Caco-2 (cell line): ENCODE measurements at regions not wholly inside any gene's neighbourhood (a gene's known extent, or its start where the extent isn't known, plus 50 kb on each side); places are given as distances from the start of the nearest gene placed in this dataset.

Experiments used
- BruUV-seq: library from RNA; stranded (reverse); fragments of 400-500 nt; replicated peaks from 2 replicates; lab custom pipeline; 2021; lab: Mats Ljungman, UMichigan
- CTCF ChIA-PET: fragments of 300-600 bp; sonication (Branson Sonifier 250); formaldehyde crosslinking; loops from one replicate; lab custom pipeline; 2022; ENCODE audit warnings: antibody characterized with exemption; lab: Charles Lee
- POLR2A ChIA-PET: fragments of 300-600 bp; sonication (Branson Sonifier 250); formaldehyde crosslinking; loops from one replicate; lab custom pipeline; 2022; ENCODE audit warnings: antibody characterized with exemption; lab: Charles Lee
- DNase-seq, 2 experiments: peaks; one replicate each; pipeline versions ENCODE4 v3.0.0 to v3.0.0-alpha.2; 2020 to 2022
- H3K27me3 ChIP-seq: replicated peaks from 2 replicates; pipeline ENCODE4 v1.6.0; 2011; ENCODE audit warnings: low read length; ENCODE audit not compliant: control insufficient read depth, insufficient read depth
- H3K36me3 ChIP-seq: 2 replicates; pipeline ENCODE4 v1.5.1; 2011; ENCODE audit warnings: low read length; ENCODE audit not compliant: control insufficient read depth, insufficient read depth
- H3K4me1 ChIP-seq: fragments of 250-450 bp; sonication (Bioruptor Pico); 2 replicates; pipeline ENCODE4 v1.5.1; 2020; ENCODE audit warnings: mild to moderate bottlenecking
- H3K4me3 ChIP-seq: 2 replicates; pipeline ENCODE4 v1.5.1; 2011; ENCODE audit warnings: low read depth, mild to moderate bottlenecking, control low read depth, low read length
- H3K9me3 ChIP-seq: fragments of 250-450 bp; sonication (Bioruptor Pico); 2 replicates; pipeline ENCODE4 v1.5.1; 2020; ENCODE audit warnings: mild to moderate bottlenecking, moderate library complexity
- H3K27ac Mint-ChIP-seq: one replicate; pipeline ENCODE4 v1.8.0; 2022; ENCODE audit warnings: mixed read lengths; ENCODE audit not compliant: unreplicated experiment
- H3K27me3 Mint-ChIP-seq: one replicate; pipeline ENCODE4 v1.8.0; 2022; ENCODE audit warnings: mixed read lengths; ENCODE audit not compliant: insufficient read depth, unreplicated experiment
- H3K36me3 Mint-ChIP-seq: one replicate; pipeline ENCODE4 v1.8.0; 2022; ENCODE audit warnings: mild to moderate bottlenecking, mixed read lengths; ENCODE audit not compliant: insufficient read depth, unreplicated experiment
- H3K4me1 Mint-ChIP-seq: one replicate; pipeline ENCODE4 v1.8.0; 2022; ENCODE audit warnings: low read depth, mixed read lengths; ENCODE audit not compliant: unreplicated experiment
- H3K4me3 Mint-ChIP-seq: one replicate; pipeline ENCODE4 v1.8.0; 2022; ENCODE audit warnings: mild to moderate bottlenecking, moderate library complexity, mixed read lengths; ENCODE audit not compliant: unreplicated experiment
- H3K9me3 Mint-ChIP-seq: one replicate; pipeline ENCODE4 v1.8.0; 2022; ENCODE audit warnings: mixed read lengths; ENCODE audit not compliant: unreplicated experiment
- CTCF ChIP-seq, 2 experiments: fragments of 200-600 bp in 1 of 2; IDR thresholded peaks; 1 replicate in 1 of 2; 2 replicates in 1 of 2; pipeline versions ENCODE4 v1.5.1 to v1.8.0; 2011 to 2022; ENCODE audit warnings: antibody characterized with exemption in 1 of 2, control low read depth in 1 of 2, inconsistent platforms in 1 of 2, low read depth in 1 of 2, low read length in 1 of 2, mild to moderate bottlenecking in 1 of 2, moderate library complexity in 1 of 2; ENCODE audit not compliant: insufficient read depth in 1 of 2, severe bottlenecking in 1 of 2, unreplicated experiment in 1 of 2
- intact Hi-C: fragments of 100-400 bp; cut with micrococcal nuclease; formaldehyde crosslinking; loops from one replicate; pipeline ENCODE4 v1.10.0; 2022; ENCODE audit not compliant: unreplicated experiment

GRCh38 chr22:27537501-27537900 is 264.1 kb downstream of the MN1 start:
- intact Hi-C loops, result no loop called here
- DNase-seq, result no peak
- Mint-ChIP-seq H3K36me3 (no peaks in the 10 kb centered on the region), H3K27ac (no peak overlapping the region), H3K27me3 (no peaks in the 10 kb centered on the region), H3K9me3 (no peaks in the 10 kb centered on the region), H3K4me3 (no peak overlapping the region), H3K4me1 (no peaks in the 10 kb centered on the region)
- BruUV-seq, result no TSS peak
- Histone ChIP-seq H3K27me3 (no peaks in the 10 kb centered on the region), H3K4me1 (peaks cover 8% of the 10 kb centered on the region; the same call in 1 of the 2 replicates), H3K36me3 (no peaks in the 10 kb centered on the region), H3K9me3 (no peaks in the 10 kb centered on the region), H3K4me3 (no peak overlapping the region)
- CTCF ChIA-PET, result interaction anchor here (0.5 kb wide), 1 partner anchor 156 kb away, joined by 3 read pairs; no protein-coding TSS in a partner anchor
- no peak for TF ChIP-seq CTCF (IDR thresholded peaks at IDR 0.05; ENCODE audit: insufficient read depth in 1 of 2, low read depth in 1 of 2, low read length in 1 of 2, severe bottlenecking in 1 of 2, unreplicated experiment in 1 of 2)
- POLR2A ChIA-PET, result interaction anchor here (1.0 kb wide), 1 partner anchor 48 kb away, joined by 3 read pairs; no protein-coding TSS in a partner anchor

- no peak for DNase-seq
- Histone ChIP-seq H3K36me3 (no peaks in the 10 kb centered on the region), H3K4me1 (peaks cover 8% of the 10 kb centered on the region; the same call in 1 of the 2 replicates), H3K27me3 (no peaks in the 10 kb centered on the region), H3K9me3 (no peaks in the 10 kb centered on the region), H3K4me3 (no peak overlapping the region)
- intact Hi-C loops, result no loop called here
- POLR2A ChIA-PET, result no interaction called here
- Mint-ChIP-seq H3K36me3 (no peaks in the 10 kb centered on the region), H3K4me3 (no peak overlapping the region), H3K9me3 (no peaks in the 10 kb centered on the region), H3K4me1 (no peaks in the 10 kb centered on the region), H3K27ac (no peak overlapping the region), H3K27me3 (no peaks in the 10 kb centered on the region)
- CTCF ChIA-PET, result interaction anchor here (0.9 kb wide), 1 partner anchor 467 kb away, joined by 3 read pairs; no protein-coding TSS in a partner anchor
- BruUV-seq, result no TSS peak
- TF ChIP-seq CTCF (IDR thresholded peaks at IDR 0.05; ENCODE audit: insufficient read depth in 1 of 2, low read depth in 1 of 2, low read length in 1 of 2, severe bottlenecking in 1 of 2, unreplicated experiment in 1 of 2), result no peak
These were observed 262.9 kb downstream of the MN1 start for GRCh38 chr22:27538666-27539065.

- peaks cover 3% of the 10 kb centered on the region for H3K27me3 Mint-ChIP-seq
- intact Hi-C loops, result no loop called here
- no peaks in the 10 kb centered on the region for H3K36me3 ChIP-seq
- POLR2A ChIA-PET, result no interaction called here
- H3K36me3 Mint-ChIP-seq, result no peaks in the 10 kb centered on the region
- H3K4me3 ChIP-seq, result no peak overlapping the region
- TF ChIP-seq CTCF (IDR thresholded peaks at IDR 0.05; ENCODE audit: insufficient read depth in 1 of 2, low read depth in 1 of 2, low read length in 1 of 2, severe bottlenecking in 1 of 2, unreplicated experiment in 1 of 2), result no peak
- H3K4me3 Mint-ChIP-seq, result no peak overlapping the region
- no peaks in the 10 kb centered on the region for H3K4me1 Mint-ChIP-seq
- no peaks in the 10 kb centered on the region for H3K27me3 ChIP-seq
- H3K4me1 ChIP-seq, result no peaks in the 10 kb centered on the region
- no TSS peak for BruUV-seq
- no peak for DNase-seq
- H3K27ac Mint-ChIP-seq, result no peak overlapping the region
- CTCF ChIA-PET, result no interaction called here
- no peaks in the 10 kb centered on the region for H3K9me3 ChIP-seq
- no peaks in the 10 kb centered on the region for H3K9me3 Mint-ChIP-seq
These were observed 261.3 kb downstream of the MN1 start for GRCh38 chr22:27540247-27540646.
